Esophagus squamous epithelium (tissue), 4 donors: ENCODE measurements at regions not wholly inside any gene's neighbourhood (a gene's known extent, or its start where the extent isn't known, plus 50 kb on each side); places are given as distances from the start of the nearest gene placed in this dataset.

Source experiments
- CTCF ChIP-seq, 6 experiments: fragments of 450-650 bp in 4 of 6; fragments of 200-600 bp in 2 of 6; sonication (generic) in 2 of 6; IDR thresholded peaks; one replicate each; pipeline ENCODE4 v1.5.1; 2016 to 2019; ENCODE audit warnings: antibody characterized with exemption in 6 of 6, mild to moderate bottlenecking in 4 of 6, moderate library complexity in 4 of 6
- POLR2A ChIP-seq, 4 donors: fragments of 450-650 bp; IDR thresholded peaks; one replicate each; pipeline ENCODE4 v1.6.1; 2017; ENCODE audit warnings: antibody characterized with exemption in 4 of 4, mild to moderate bottlenecking in 4 of 4, moderate library complexity in 3 of 4

GRCh38 chr4:173704201-173704600, 174.2 kb upstream of the HAND2 start:
- no peak for TF ChIP-seq CTCF (IDR thresholded peaks at IDR 0.05)
- TF ChIP-seq POLR2A (IDR thresholded peaks at IDR 0.05), result no peak
